ENCODE measurements at regions not wholly inside any gene's neighbourhood (a gene's known extent, or its start where the extent isn't known, plus 50 kb on each side); places are given as distances from the start of the nearest gene placed in this dataset.

DNA sequence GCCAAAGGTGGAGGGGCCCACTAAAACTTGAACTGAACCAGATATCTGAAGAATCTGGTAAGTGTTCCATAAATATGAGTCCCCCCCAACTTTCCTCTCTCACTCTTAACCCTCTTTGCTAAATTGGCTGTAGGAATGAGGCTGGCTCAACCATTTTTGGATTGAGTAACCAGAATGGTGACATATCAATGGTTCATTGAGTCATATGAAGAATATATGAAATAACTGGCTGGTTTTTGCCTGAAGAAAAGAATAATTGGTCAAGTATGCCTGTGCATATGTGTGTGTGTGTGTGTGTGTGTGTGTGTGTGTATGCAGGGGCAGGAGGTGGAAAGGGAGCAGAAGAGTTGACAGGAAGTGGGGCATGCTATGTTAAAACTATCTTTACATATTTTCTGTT is 472.9 kb upstream of the THBS1 start:
- ATAC-seq (ENCODE audit: low FRiP score in 2 of 2): no peak
- no peak for TF ChIP-seq POLR2A (IDR thresholded peaks at IDR 0.05)
- TF ChIP-seq, protein P1, sequence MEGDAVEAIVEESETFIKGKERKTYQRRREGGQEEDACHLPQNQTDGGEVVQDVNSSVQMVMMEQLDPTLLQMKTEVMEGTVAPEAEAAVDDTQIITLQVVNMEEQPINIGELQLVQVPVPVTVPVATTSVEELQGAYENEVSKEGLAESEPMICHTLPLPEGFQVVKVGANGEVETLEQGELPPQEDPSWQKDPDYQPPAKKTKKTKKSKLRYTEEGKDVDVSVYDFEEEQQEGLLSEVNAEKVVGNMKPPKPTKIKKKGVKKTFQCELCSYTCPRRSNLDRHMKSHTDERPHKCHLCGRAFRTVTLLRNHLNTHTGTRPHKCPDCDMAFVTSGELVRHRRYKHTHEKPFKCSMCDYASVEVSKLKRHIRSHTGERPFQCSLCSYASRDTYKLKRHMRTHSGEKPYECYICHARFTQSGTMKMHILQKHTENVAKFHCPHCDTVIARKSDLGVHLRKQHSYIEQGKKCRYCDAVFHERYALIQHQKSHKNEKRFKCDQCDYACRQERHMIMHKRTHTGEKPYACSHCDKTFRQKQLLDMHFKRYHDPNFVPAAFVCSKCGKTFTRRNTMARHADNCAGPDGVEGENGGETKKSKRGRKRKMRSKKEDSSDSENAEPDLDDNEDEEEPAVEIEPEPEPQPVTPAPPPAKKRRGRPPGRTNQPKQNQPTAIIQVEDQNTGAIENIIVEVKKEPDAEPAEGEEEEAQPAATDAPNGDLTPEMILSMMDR (IDR thresholded peaks at IDR 0.05): no peak
- TF ChIP-seq POLR2AphosphoS5 (IDR thresholded peaks at IDR 0.05): no peak
- no peak for TF ChIP-seq EP300 (IDR thresholded peaks at IDR 0.05)

DNA sequence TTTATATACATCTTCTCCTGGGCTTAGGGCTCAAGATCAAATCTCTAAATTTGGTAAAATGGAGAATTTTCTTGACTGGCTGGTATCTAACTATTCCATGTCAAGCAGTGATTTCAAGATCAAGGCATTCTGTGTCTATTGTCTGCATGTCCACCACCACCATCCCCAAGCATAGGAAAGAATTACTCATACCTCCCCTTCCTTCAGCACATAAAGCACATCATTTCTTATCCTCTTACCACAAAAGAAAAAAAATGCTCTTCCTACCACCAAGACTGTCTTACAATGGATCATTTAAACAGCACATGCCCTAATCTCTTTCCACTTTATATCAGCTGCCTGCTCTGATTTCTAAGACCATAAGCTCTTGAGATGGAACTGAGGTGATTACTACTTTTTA is 470.5 kb upstream of the THBS1 start:
- Histone ChIP-seq H3K36me3 (no peaks in the 10 kb centered on the region), H3K4me3 (no peak overlapping the region), H3K27me3 (no peaks in the 10 kb centered on the region), H3K4me1 (no peaks in the 10 kb centered on the region), H3K27ac (no peak overlapping the region), H3K9me3 (no peaks in the 10 kb centered on the region)
- DNase-seq (no peak), ATAC-seq (ENCODE audit: low FRiP score in 2 of 2) (no peak)
- TF ChIP-seq POLR2A (IDR thresholded peaks at IDR 0.05) (no peak), POLR2AphosphoS5 (IDR thresholded peaks at IDR 0.05) (no peak), EP300 (IDR thresholded peaks at IDR 0.05) (no peak)
- TF ChIP-seq, protein P1 (IDR thresholded peaks at IDR 0.05): no peak

More for the DNA sequence above, 472.9 kb upstream of the THBS1 start:
- no peaks in the 10 kb centered on the region for H3K4me1 ChIP-seq
- H3K36me3 ChIP-seq: no peaks in the 10 kb centered on the region
- DNase-seq: no peak
- no peak overlapping the region for H3K4me3 ChIP-seq
- no peak overlapping the region for H3K27ac ChIP-seq
- no peaks in the 10 kb centered on the region for H3K9me3 ChIP-seq
- H3K27me3 ChIP-seq: no peaks in the 10 kb centered on the region

DNA sequence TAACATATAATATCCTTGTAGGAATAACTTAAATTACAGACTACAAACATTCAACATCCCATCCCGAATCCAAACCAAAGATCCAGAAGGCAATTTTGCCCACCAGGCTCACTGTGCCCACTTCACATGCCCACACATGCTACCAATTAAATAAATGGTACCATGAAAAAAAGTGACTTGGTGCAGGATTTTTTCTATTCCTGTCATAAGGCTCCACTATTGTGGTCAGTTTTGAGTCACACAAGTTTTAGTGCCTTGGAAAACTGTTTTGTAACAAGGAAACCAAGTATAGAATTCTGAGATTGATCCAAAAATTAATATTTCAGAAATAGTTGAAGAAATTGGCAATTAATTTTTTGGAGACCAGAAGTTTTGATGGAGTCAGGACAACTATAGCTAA is 470.1 kb upstream of the THBS1 start:
- Histone ChIP-seq H3K4me1 (no peaks in the 10 kb centered on the region), H3K36me3 (no peaks in the 10 kb centered on the region), H3K27ac (no peak overlapping the region), H3K9me3 (peaks cover 0 to under 1% (median 0%) of the 10 kb centered on the region in 4 donors), H3K27me3 (no peaks in the 10 kb centered on the region), H3K4me3 (no peak overlapping the region)
- ATAC-seq (ENCODE audit: low FRiP score in 2 of 2) (no peak), DNase-seq (no peak)
- TF ChIP-seq POLR2AphosphoS5 (IDR thresholded peaks at IDR 0.05) (no peak), POLR2A (IDR thresholded peaks at IDR 0.05) (no peak), EP300 (IDR thresholded peaks at IDR 0.05) (no peak)
- TF ChIP-seq, protein P1 (IDR thresholded peaks at IDR 0.05): no peak
- 79 to 84% methylated on average over 1 of the region's 1 CpG for WGBS, 2 donors

DNA sequence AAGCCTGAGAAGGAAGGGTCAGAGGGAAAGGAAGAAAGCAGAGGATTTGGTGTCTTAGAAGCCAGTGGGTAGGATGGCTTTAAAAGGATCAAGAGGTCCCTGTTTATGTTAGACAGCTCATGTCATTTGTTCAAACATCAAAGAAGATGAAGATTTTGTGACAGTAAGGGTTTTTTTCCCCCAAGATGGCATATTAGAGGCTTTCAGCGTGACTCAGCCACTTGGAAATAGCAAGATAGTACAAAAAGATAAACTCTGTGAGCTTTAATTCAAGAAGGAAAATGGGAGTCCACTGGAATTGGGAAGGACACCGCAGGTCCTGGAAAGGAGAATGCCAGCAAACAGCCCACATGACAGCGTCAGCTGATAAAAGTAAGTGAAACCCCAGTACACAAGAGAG is 467.1 kb upstream of the THBS1 start:
- WGBS, 2 donors: 84 to 92% methylated on average over 3 of the region's 3 CpGs

More for the DNA sequence above, 467.1 kb upstream of the THBS1 start:
- H3K36me3 ChIP-seq: no peaks in the 10 kb centered on the region
- no peaks in the 10 kb centered on the region for H3K4me1 ChIP-seq
- no peak overlapping the region for H3K4me3 ChIP-seq
- H3K9me3 ChIP-seq: peaks cover 0 to 9% (median 4%) of the 10 kb centered on the region in 4 donors
- TF ChIP-seq, protein P1 (IDR thresholded peaks at IDR 0.05): no peak
- ATAC-seq (ENCODE audit: low FRiP score in 2 of 2): no peak
- no peak for DNase-seq
- H3K27me3 ChIP-seq: no peaks in the 10 kb centered on the region
- no peak overlapping the region for H3K27ac ChIP-seq
